ENCODE measurements at regions not wholly inside any gene's neighbourhood (a gene's known extent, or its start where the extent isn't known, plus 50 kb on each side); places are given as distances from the start of the nearest gene placed in this dataset.
"Not testable (repeated sequence)": the region's sequence is repeated elsewhere in the genome, so short reads cannot be mapped to it uniquely, and the experiment has no call there.

DNA sequence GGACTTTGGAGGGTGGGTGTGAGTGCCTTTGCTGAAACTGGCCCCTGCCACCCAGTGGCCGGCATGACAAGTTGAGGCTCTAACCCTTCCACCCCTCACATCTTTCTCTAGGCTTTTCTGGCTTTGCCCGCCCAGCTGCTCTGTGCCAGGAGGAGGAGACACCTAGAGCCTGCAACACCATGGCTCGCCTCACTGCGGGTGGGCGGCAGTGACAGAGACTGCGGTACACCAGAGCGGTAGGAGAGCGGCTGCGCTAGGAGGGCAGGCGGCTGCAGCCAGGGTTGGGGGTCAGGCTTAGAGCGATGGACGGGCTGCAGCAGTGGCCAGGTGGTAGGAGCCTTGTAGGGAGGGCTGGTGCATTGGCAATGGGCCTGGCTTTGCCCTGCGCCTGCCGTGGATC lies 1556.9 kb downstream of the RPIA start:
- not testable (repeated sequence) for H3K4me3 ChIP-seq (ENCODE audit: low read length); H3K27me3 ChIP-seq (ENCODE audit: insufficient read depth, low read length); H3K4me1 ChIP-seq (ENCODE audit: insufficient read depth, low read length); H3K9me3 ChIP-seq (ENCODE audit: low read depth, low read length)

DNA sequence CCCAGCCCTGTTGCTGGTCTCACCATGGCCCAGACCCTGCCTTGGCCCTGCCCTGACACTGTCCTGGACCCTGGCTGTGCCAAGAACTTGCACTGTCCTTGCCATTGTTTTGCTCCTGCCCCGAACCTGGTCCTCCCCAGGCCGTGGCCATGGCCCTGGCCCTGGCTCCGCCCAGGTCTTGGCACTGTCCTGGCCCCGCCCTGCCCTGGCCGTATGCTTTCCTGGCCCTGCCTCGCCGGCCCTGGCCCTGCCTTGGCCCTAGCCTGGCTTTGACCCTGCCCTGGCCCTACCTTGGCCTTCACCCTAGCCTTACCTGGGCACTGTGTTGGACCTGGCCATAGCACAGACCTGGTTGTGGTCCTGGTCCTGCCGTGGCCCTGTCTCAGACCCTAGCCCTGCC lies 1558.9 kb downstream of the RPIA start:
- H3K9me3 ChIP-seq (ENCODE audit: low read depth, low read length); H3K4me1 ChIP-seq (ENCODE audit: insufficient read depth, low read length); H3K4me3 ChIP-seq (ENCODE audit: low read length); H3K27me3 ChIP-seq (ENCODE audit: insufficient read depth, low read length): not testable (repeated sequence)

GRCh38 chr2:90251576-90251975 lies 1560.1 kb downstream of the RPIA start:
- H3K4me3 ChIP-seq (ENCODE audit: low read length), result not testable (repeated sequence)

DNA sequence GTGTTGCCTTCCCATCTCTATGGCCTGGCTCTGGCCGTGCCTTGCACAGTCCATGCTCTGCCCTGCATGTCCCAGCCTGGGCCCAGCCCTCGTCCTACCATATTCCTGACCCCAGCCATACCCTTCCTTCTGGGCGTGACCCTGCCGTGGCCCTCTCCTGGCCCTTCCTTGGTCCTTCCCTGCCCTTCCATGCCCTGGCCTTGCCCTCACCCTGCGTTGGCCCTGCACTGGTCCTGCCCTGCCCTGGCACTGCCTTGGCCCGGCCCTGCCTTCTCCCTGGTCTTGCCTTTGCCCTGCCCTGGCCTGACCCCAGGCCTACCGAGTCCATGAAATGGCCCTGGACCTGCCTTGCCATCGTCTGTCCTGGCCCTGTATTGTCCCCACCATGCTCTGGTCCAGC lies 1561.8 kb downstream of the RPIA start:
- H3K4me1 ChIP-seq (ENCODE audit: insufficient read depth, low read length); H3K9me3 ChIP-seq (ENCODE audit: low read depth, low read length); H3K4me3 ChIP-seq (ENCODE audit: low read length); H3K27me3 ChIP-seq (ENCODE audit: insufficient read depth, low read length): not testable (repeated sequence)

More at GRCh38 chr2:90251576-90251975, 1560.1 kb downstream of the RPIA start:
- H3K27me3 ChIP-seq (ENCODE audit: insufficient read depth, low read length); H3K9me3 ChIP-seq (ENCODE audit: low read depth, low read length); H3K4me1 ChIP-seq (ENCODE audit: insufficient read depth, low read length): not testable (repeated sequence)

GRCh38 chr2:90266888-90267287 lies 1575.4 kb downstream of the RPIA start:
- H3K4me1 ChIP-seq (ENCODE audit: insufficient read depth, low read length); H3K27me3 ChIP-seq (ENCODE audit: insufficient read depth, low read length); H3K4me3 ChIP-seq (ENCODE audit: low read length); H3K9me3 ChIP-seq (ENCODE audit: low read depth, low read length): not testable (repeated sequence)

GRCh38 chr2:90287751-90288150 lies 1596.3 kb downstream of the RPIA start:
- H3K4me3 ChIP-seq (ENCODE audit: low read length); H3K9me3 ChIP-seq (ENCODE audit: low read depth, low read length); H3K27me3 ChIP-seq (ENCODE audit: insufficient read depth, low read length); H3K4me1 ChIP-seq (ENCODE audit: insufficient read depth, low read length): not testable (repeated sequence)

DNA sequence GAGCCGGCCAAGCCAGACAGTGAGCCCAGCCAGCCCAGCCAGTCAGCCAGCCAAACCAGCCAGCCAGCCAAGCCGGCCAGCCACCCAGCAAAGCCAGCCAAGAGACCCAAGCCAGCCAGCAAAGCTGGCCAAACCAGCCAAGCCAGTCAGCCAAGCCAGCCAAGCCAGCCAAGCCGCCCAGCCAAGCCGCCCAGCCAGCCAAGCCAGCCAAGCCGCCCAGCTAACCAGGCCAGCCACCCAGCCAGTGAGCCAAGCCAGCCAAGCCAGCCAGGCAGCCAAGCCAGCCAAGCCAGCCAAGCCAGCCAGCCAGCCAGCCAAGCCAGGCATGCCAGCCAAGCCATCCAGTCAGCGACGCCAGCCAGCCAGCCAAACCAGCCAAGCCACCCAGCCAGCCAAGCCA lies 1596.9 kb downstream of the RPIA start:
- not testable (repeated sequence) for H3K9me3 ChIP-seq (ENCODE audit: low read depth, low read length); H3K4me1 ChIP-seq (ENCODE audit: insufficient read depth, low read length); H3K27me3 ChIP-seq (ENCODE audit: insufficient read depth, low read length); H3K4me3 ChIP-seq (ENCODE audit: low read length)

DNA sequence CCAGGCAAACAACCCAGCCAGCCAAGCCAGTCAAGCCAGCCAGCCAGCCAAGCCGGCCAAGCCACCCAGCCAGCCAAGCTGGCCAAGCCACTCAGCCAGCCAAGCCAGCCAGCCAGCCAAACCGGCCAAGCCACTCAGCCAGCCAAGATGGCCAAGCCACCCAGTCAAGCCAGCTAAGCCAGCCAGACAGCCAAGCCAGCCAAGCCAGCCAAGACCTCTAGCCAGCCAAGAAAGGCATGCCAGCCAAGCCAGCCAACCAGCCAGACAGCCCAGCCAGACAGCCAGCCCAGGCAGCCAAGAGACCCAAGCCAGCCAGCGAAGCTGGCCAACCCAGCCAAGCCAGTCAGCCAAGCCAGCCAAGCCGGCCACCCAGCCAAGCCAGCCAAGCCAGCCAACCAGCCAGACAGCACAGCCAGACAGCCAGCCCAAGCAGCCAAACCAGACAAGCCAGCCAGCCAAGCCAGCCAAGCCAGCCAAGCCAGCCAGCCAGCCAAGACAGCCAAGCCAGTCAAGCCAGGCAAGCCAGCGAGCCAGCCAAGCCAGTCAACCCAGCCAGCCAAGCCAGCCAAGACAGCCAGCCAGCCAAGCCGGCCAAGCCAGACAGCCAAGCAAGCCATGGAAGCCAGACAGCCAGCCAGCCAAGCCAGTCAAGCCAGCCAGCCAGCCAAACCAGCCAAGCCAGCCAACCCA lies 1598.0 kb downstream of the RPIA start:
- not testable (repeated sequence) for H3K4me3 ChIP-seq (ENCODE audit: low read length); H3K4me1 ChIP-seq (ENCODE audit: insufficient read depth, low read length); H3K9me3 ChIP-seq (ENCODE audit: low read depth, low read length); H3K27me3 ChIP-seq (ENCODE audit: insufficient read depth, low read length)

DNA sequence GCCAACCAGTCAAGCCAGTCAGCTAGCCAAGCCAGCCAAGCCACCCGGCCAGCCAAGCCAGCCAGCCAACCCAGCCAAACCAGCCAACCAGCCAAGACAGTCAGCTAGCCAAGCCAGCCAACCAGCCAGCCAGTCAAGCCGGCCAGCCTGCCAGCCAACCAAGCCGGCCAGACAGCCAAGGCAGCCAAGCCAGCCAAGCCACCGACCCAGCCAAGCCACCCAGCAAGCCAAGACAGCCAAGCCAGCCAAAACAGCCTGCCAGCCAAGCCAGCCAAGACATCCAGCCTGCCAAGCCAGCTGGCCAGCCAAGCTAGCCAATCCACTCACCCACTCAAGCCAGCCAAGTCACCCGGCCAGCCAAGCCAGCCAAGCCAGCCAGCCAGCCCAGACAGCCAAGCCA lies 1599.2 kb downstream of the RPIA start:
- H3K4me3 ChIP-seq (ENCODE audit: low read length); H3K4me1 ChIP-seq (ENCODE audit: insufficient read depth, low read length); H3K27me3 ChIP-seq (ENCODE audit: insufficient read depth, low read length); H3K9me3 ChIP-seq (ENCODE audit: low read depth, low read length): not testable (repeated sequence)

DNA sequence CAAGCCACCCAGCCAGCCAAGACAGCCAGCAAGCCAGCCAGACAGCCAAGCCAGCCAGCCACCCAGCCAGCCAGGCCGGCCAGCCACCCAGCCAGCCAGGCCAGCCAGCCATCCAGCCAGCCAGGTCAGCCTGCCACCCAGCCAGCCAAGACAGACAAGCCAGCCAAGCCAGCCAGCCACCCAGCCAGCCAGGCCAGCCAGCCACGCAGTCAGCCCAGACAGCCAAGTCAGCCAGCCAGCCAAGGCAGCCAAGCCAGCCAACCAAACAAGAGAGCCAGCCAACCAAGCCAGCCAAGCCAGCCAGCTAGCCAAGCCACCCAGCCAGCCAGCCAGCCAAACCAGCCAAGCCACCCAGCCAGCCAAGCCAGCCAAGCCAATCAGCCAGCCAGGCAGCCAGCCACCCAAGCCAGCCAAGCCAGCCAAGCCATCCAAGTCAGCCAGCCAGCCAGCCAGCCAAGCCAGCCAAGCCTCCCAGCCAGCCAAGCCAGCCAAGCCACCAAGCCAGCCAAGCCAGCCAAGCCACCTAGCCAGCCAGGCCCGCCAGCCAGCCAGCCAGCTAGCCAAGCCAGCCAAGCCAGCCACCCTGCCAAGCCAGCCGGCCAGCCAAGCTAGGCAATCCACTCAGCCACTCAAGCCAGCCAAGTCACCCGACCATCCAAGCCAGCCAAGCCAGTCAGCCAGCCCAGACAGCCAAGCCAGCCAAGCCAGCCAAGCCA lies 1599.9 kb downstream of the RPIA start:
- H3K9me3 ChIP-seq (ENCODE audit: low read depth, low read length); H3K4me3 ChIP-seq (ENCODE audit: low read length): not testable (repeated sequence)

GRCh38 chr2:90291934-90292333 lies 1600.5 kb downstream of the RPIA start:
- not testable (repeated sequence) for H3K9me3 ChIP-seq (ENCODE audit: low read depth, low read length); H3K27me3 ChIP-seq (ENCODE audit: insufficient read depth, low read length); H3K4me1 ChIP-seq (ENCODE audit: insufficient read depth, low read length); H3K4me3 ChIP-seq (ENCODE audit: low read length)

More for the DNA sequence above, 1599.9 kb downstream of the RPIA start:
- not testable (repeated sequence) for H3K4me1 ChIP-seq (ENCODE audit: insufficient read depth, low read length); H3K27me3 ChIP-seq (ENCODE audit: insufficient read depth, low read length)

DNA sequence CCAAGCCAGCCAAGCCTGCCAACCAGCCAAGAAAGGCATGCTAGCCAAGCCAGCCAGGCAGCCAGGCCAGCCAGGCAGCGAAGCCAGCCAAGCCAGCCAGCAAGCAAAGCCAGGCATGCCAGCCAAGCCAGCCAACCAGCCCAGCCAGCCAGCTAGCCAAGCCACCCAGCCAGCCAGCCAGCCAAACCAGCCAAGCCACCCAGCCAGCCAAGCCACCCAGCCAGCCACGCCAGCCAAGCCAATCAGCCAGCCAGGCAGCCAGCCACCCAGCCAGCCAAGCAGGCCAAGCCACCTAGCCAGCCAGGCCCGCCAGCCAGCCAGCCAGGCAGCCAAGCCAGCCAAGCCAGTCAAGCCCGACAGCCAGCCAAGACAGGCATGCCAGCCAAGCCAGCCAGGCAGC lies 1601.0 kb downstream of the RPIA start:
- H3K4me3 ChIP-seq (ENCODE audit: low read length); H3K9me3 ChIP-seq (ENCODE audit: low read depth, low read length); H3K4me1 ChIP-seq (ENCODE audit: insufficient read depth, low read length); H3K27me3 ChIP-seq (ENCODE audit: insufficient read depth, low read length): not testable (repeated sequence)

- H3K4me3 ChIP-seq (ENCODE audit: low read length); H3K27me3 ChIP-seq (ENCODE audit: insufficient read depth, low read length); H3K9me3 ChIP-seq (ENCODE audit: low read depth, low read length); H3K4me1 ChIP-seq (ENCODE audit: insufficient read depth, low read length): not testable (repeated sequence)
Measured at GRCh38 chr2:90293224-90293623, 1601.8 kb downstream of the RPIA start.

- not testable (repeated sequence) for H3K4me1 ChIP-seq (ENCODE audit: insufficient read depth, low read length); H3K27me3 ChIP-seq (ENCODE audit: insufficient read depth, low read length); H3K9me3 ChIP-seq (ENCODE audit: low read depth, low read length); H3K4me3 ChIP-seq (ENCODE audit: low read length)
Measured at GRCh38 chr2:90293806-90294205, 1602.3 kb downstream of the RPIA start.

GRCh38 chr2:90295036-90295750 lies 1603.7 kb downstream of the RPIA start:
- not testable (repeated sequence) for H3K4me1 ChIP-seq (ENCODE audit: insufficient read depth, low read length); H3K4me3 ChIP-seq (ENCODE audit: low read length); H3K27me3 ChIP-seq (ENCODE audit: insufficient read depth, low read length); H3K9me3 ChIP-seq (ENCODE audit: low read depth, low read length)

DNA sequence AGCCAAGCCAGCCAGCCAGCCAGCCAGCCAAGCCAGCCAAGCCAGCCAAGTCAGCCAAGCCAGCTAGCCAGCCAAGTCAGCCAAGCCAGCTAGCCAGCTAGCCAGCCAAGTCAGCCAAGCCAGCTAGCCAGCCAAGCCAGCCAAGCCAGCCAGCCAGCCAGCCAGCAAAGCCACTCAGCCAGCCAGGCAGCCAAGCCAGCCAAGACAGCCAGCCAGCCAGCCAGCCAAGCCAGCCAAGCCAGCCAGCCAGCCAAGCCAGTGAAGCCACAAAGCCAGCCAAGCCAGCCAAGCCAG lies 1605.0 kb downstream of the RPIA start:
- not testable (repeated sequence) for H3K27me3 ChIP-seq (ENCODE audit: insufficient read depth, low read length); H3K4me3 ChIP-seq (ENCODE audit: low read length); H3K4me1 ChIP-seq (ENCODE audit: insufficient read depth, low read length); H3K9me3 ChIP-seq (ENCODE audit: low read depth, low read length)
